GM23338 (cell line): ENCODE measurements at regions not wholly inside any gene's neighbourhood (a gene's known extent, or its start where the extent isn't known, plus 50 kb on each side); places are given as distances from the start of the nearest gene placed in this dataset.

Source experiments
- ATAC-seq: fragments of 200-7000 bp; cut with Tn5 transposase; 3 replicates; pipeline ENCODE4 v1.9.1; 2020
- DNase-seq: peaks from one replicate; pipeline ENCODE4 v3.0.0-alpha.2; 2015; ENCODE audit warnings: low spot score
- H2AFZ ChIP-seq: fragments of 200-600 bp; sonication (generic); 2 replicates; pipeline ENCODE4 v1.8.0; 2016; ENCODE audit warnings: antibody characterized with exemption, mild to moderate bottlenecking, moderate library complexity
- H3F3A ChIP-seq: fragments of 200-600 bp; sonication (generic); replicated peaks from 2 replicates; pipeline ENCODE4 v1.8.0; 2017; ENCODE audit warnings: antibody characterized with exemption, mixed run types, low read depth
- H3K27ac ChIP-seq: fragments of 200-600 bp; sonication (generic); 2 replicates; pipeline ENCODE4 v1.6.1; 2016; ENCODE audit warnings: low read depth
- H3K27me3 ChIP-seq: fragments of 200-600 bp; sonication (generic); 2 replicates; pipeline ENCODE4 v1.8.0; 2016; ENCODE audit warnings: mild to moderate bottlenecking, mixed run types, moderate library complexity; ENCODE audit not compliant: insufficient read depth
- H3K36me3 ChIP-seq: fragments of 200-600 bp; sonication (generic); 2 replicates; pipeline ENCODE4 v1.8.0; 2016; ENCODE audit warnings: mild to moderate bottlenecking; ENCODE audit not compliant: insufficient read depth
- H3K4me1 ChIP-seq: fragments of 200-600 bp; sonication (generic); 2 replicates; pipeline ENCODE4 v1.8.0; 2016; ENCODE audit warnings: mild to moderate bottlenecking, moderate library complexity; ENCODE audit not compliant: insufficient read depth
- H3K4me2 ChIP-seq: fragments of 200-600 bp; sonication (generic); 2 replicates; pipeline ENCODE4 v1.7.1; 2017; ENCODE audit warnings: mixed run types
- H3K4me3 ChIP-seq: fragments of 200-600 bp; sonication (generic); 2 replicates; pipeline ENCODE4 v1.6.1; 2016; ENCODE audit warnings: mixed run types
- H3K79me2 ChIP-seq: fragments of 200-600 bp; sonication (generic); replicated peaks from 2 replicates; pipeline ENCODE4 v1.8.0; 2017; ENCODE audit warnings: mild to moderate bottlenecking; ENCODE audit not compliant: insufficient read depth
- H3K9me2 ChIP-seq: fragments of 200-600 bp; sonication (generic); 2 replicates; pipeline ENCODE4 v1.8.0; 2017; ENCODE audit not compliant: insufficient read depth
- H4K20me1 ChIP-seq: fragments of 200-600 bp; sonication (generic); replicated peaks from 2 replicates; pipeline ENCODE4 v1.8.0; 2017; ENCODE audit warnings: mild to moderate bottlenecking; ENCODE audit not compliant: insufficient read depth
- H3K27ac Mint-ChIP-seq: 2 replicates; pipeline ENCODE4 v1.8.0; 2020; ENCODE audit warnings: inconsistent platforms, mild to moderate bottlenecking, moderate library complexity, mixed read lengths
- H3K27me3 Mint-ChIP-seq: 3 replicates; pipeline ENCODE4 v1.8.0; 2022; ENCODE audit warnings: low read depth, mild to moderate bottlenecking, moderate library complexity, mixed read lengths, inconsistent platforms; ENCODE audit not compliant: insufficient read depth, poor library complexity
- H3K36me3 Mint-ChIP-seq: 3 replicates; pipeline ENCODE4 v1.8.0; 2021; ENCODE audit warnings: low read depth, mild to moderate bottlenecking, inconsistent platforms, moderate library complexity, mixed read lengths
- H3K4me1 Mint-ChIP-seq: 3 replicates; pipeline ENCODE4 v1.8.0; 2020; ENCODE audit warnings: mild to moderate bottlenecking, inconsistent platforms, mixed read lengths
- H3K4me3 Mint-ChIP-seq: 3 replicates; pipeline ENCODE4 v1.8.0; 2021; ENCODE audit warnings: moderate library complexity, mild to moderate bottlenecking, inconsistent platforms, mixed read lengths
- H3K9me3 Mint-ChIP-seq: 3 replicates; pipeline ENCODE4 v1.8.0; 2020; ENCODE audit warnings: moderate library complexity, mild to moderate bottlenecking, inconsistent platforms, mixed read lengths
- CREB1 ChIP-seq: fragments of 250-450 bp; sonication (Bioruptor Pico); IDR thresholded peaks from 2 replicates; pipeline ENCODE4 v1.5.0; 2020; ENCODE audit warnings: low read depth, mild to moderate bottlenecking, moderate library complexity
- EZH2 ChIP-seq: fragments of 200-600 bp; sonication (generic); IDR thresholded peaks from one replicate; pipeline ENCODE4 v1.8.0; 2017; ENCODE audit warnings: antibody characterized with exemption, mild to moderate bottlenecking, low read depth; ENCODE audit not compliant: unreplicated experiment
- EZH2phosphoT487 ChIP-seq: fragments of 200-600 bp; sonication (generic); IDR thresholded peaks from one replicate; pipeline ENCODE4 v1.8.1; 2018; ENCODE audit warnings: antibody characterized with exemption; ENCODE audit not compliant: unreplicated experiment
- JUNB ChIP-seq: IDR thresholded peaks from one replicate; pipeline ENCODE4 v1.6.1; 2016; ENCODE audit warnings: antibody characterized with exemption; ENCODE audit not compliant: unreplicated experiment
- NANOG ChIP-seq: IDR thresholded peaks from 2 replicates; pipeline ENCODE4 v1.6.1; 2016; ENCODE audit warnings: antibody characterized with exemption, borderline replicate concordance
- POLR2AphosphoS5 ChIP-seq: IDR thresholded peaks from 2 replicates; pipeline ENCODE4 v1.6.1; 2016; ENCODE audit warnings: antibody characterized with exemption, low read depth
- STAT1 ChIP-seq: IDR thresholded peaks from one replicate; pipeline ENCODE4 v1.6.1; 2016; ENCODE audit warnings: antibody characterized with exemption; ENCODE audit not compliant: unreplicated experiment
- ZNF114 ChIP-seq: fragments of 250-450 bp; sonication (Bioruptor Pico); IDR thresholded peaks from 2 replicates; pipeline ENCODE4 v1.5.0; 2020; ENCODE audit warnings: mild to moderate bottlenecking, moderate library complexity
- ZNF331 ChIP-seq: fragments of 250-450 bp; sonication (Bioruptor Pico); IDR thresholded peaks from 2 replicates; pipeline ENCODE4 v1.5.0; 2020; ENCODE audit warnings: low read depth, mild to moderate bottlenecking, moderate library complexity
- TF ChIP-seq, protein P1 (sequence below): IDR thresholded peaks from one replicate; pipeline ENCODE4 v1.6.1; 2018; ENCODE audit warnings: antibody characterized with exemption; ENCODE audit not compliant: unreplicated experiment
- TF ChIP-seq, protein P2 (sequence below): IDR thresholded peaks from 2 replicates; pipeline ENCODE4 v1.6.1; 2016; ENCODE audit warnings: antibody characterized with exemption
- TF ChIP-seq, protein P3 (sequence below), 2 experiments: fragments of 200-600 bp in 1 of 2; sonication (generic) in 1 of 2; conservative IDR thresholded peaks; 2 replicates each; pipeline versions ENCODE4 v1.5.1 to v1.6.1; 2016 to 2017; ENCODE audit warnings: antibody characterized with exemption in 2 of 2, low read depth in 2 of 2, mild to moderate bottlenecking in 2 of 2, moderate library complexity in 1 of 2

DNA sequence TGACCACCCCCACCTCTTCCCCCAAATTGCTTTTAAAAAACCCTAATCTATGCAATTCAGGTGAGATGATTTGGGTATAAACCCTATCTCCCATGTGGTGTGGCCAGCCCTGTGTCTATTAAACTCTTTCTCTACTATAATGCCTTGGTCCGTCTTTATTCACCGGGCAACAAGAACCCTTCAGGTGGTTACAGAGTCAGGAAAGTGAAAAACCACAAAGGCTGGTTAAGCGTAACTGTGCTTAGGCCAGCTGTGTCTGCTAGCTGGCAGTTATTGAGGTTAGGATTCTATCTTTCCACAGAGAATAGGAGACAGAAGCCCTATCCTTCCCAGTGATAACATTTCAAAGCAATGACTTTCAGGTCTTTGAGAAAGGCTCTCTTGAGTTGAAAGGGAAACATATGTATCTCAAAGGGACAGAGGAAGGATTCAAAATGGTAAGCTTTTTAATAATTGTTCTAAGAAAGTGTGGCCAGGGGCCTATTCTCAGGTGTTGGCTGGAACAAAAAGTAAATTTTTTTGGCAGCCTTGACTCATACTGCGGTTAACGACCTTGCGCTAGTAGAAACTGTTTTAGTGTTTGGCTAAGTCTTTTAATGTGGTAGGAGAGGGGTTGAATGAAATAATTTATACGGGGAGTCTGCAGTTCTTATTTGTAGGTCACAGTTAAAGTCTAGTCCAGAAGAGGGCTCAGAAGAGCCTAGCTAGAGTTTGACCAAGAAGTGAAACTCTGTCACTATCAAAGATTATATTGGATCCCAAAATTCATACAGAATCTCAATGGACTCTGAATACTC lies 89.0 kb downstream of the NPAP1 start (continued):
- TF ChIP-seq JUNB (no peak), EZH2phosphoT487 (no peak), NANOG (no peak), POLR2AphosphoS5 (no peak), CREB1 (CRISPR knock-in tag) (no peak), ZNF114 (CRISPR knock-in tag) (no peak)
- TF ChIP-seq, protein P1, sequence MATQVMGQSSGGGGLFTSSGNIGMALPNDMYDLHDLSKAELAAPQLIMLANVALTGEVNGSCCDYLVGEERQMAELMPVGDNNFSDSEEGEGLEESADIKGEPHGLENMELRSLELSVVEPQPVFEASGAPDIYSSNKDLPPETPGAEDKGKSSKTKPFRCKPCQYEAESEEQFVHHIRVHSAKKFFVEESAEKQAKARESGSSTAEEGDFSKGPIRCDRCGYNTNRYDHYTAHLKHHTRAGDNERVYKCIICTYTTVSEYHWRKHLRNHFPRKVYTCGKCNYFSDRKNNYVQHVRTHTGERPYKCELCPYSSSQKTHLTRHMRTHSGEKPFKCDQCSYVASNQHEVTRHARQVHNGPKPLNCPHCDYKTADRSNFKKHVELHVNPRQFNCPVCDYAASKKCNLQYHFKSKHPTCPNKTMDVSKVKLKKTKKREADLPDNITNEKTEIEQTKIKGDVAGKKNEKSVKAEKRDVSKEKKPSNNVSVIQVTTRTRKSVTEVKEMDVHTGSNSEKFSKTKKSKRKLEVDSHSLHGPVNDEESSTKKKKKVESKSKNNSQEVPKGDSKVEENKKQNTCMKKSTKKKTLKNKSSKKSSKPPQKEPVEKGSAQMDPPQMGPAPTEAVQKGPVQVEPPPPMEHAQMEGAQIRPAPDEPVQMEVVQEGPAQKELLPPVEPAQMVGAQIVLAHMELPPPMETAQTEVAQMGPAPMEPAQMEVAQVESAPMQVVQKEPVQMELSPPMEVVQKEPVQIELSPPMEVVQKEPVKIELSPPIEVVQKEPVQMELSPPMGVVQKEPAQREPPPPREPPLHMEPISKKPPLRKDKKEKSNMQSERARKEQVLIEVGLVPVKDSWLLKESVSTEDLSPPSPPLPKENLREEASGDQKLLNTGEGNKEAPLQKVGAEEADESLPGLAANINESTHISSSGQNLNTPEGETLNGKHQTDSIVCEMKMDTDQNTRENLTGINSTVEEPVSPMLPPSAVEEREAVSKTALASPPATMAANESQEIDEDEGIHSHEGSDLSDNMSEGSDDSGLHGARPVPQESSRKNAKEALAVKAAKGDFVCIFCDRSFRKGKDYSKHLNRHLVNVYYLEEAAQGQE, result no peak
- TF ChIP-seq, protein P2, sequence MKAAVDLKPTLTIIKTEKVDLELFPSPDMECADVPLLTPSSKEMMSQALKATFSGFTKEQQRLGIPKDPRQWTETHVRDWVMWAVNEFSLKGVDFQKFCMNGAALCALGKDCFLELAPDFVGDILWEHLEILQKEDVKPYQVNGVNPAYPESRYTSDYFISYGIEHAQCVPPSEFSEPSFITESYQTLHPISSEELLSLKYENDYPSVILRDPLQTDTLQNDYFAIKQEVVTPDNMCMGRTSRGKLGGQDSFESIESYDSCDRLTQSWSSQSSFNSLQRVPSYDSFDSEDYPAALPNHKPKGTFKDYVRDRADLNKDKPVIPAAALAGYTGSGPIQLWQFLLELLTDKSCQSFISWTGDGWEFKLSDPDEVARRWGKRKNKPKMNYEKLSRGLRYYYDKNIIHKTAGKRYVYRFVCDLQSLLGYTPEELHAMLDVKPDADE, result no peak

DNA sequence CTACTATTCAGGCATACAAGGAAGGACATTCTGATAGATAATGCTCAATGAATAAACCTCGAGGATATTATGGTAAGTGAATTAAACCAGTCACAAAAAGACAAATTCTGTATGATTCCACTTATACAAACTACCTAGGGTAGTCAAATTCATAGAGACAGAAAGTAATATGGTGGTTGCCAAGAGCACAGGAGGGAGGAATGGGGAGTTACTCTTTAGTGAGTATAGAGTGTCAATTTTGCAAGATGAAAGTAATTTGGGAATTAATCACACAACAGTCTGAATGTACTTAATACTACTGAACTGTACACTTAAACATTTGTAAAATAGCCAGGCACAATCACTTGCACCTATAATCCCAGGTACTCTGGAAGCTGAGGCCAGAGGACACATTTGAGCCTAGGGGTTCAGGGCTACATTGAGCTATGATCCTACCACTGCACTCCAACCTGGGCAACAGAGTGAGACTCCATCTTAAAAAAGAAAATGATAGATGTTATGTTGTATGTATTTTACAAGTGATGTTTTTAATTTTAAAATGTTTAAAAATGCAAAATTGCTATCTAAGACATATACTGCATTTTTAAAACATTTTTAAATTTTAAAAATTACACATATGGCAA lies 91.0 kb downstream of the NPAP1 start:
- Histone ChIP-seq H2AFZ (no peak overlapping the region), H3K36me3 (no peaks in the 10 kb centered on the region), H4K20me1 (no peaks in the 10 kb centered on the region), H3K27me3 (no peaks in the 10 kb centered on the region), H3K79me2 (no peaks in the 10 kb centered on the region), H3F3A (0 out of 2 replicates have a peak, but pooled peaks cover 4% of the 10 kb centered on the region), H3K4me2 (no peak overlapping the region), H3K9me2 (no peaks in the 10 kb centered on the region), H3K27ac (no peak overlapping the region), H3K4me3 (no peak overlapping the region), H3K4me1 (peaks cover 23% of the 10 kb centered on the region)
- Mint-ChIP-seq H3K4me3 (no peak overlapping the region), H3K9me3 (peaks cover 4% of the 10 kb centered on the region; the same call in 1 of the 3 replicates), H3K36me3 (peaks cover 3% of the 10 kb centered on the region; the same call in 1 of the 3 replicates), H3K27me3 (peaks cover 2% of the 10 kb centered on the region), H3K27ac (no peak overlapping the region), H3K4me1 (peaks cover 28% of the 10 kb centered on the region)
- no peak for DNase-seq
- ATAC-seq, result no peak
- no peak for TF ChIP-seq JUNB
- no peak for TF ChIP-seq CREB1 (CRISPR knock-in tag)
- no peak for TF ChIP-seq EZH2
- TF ChIP-seq POLR2AphosphoS5, result no peak
- TF ChIP-seq STAT1, result no peak
- TF ChIP-seq, protein P2, result no peak
- TF ChIP-seq, protein P3, sequence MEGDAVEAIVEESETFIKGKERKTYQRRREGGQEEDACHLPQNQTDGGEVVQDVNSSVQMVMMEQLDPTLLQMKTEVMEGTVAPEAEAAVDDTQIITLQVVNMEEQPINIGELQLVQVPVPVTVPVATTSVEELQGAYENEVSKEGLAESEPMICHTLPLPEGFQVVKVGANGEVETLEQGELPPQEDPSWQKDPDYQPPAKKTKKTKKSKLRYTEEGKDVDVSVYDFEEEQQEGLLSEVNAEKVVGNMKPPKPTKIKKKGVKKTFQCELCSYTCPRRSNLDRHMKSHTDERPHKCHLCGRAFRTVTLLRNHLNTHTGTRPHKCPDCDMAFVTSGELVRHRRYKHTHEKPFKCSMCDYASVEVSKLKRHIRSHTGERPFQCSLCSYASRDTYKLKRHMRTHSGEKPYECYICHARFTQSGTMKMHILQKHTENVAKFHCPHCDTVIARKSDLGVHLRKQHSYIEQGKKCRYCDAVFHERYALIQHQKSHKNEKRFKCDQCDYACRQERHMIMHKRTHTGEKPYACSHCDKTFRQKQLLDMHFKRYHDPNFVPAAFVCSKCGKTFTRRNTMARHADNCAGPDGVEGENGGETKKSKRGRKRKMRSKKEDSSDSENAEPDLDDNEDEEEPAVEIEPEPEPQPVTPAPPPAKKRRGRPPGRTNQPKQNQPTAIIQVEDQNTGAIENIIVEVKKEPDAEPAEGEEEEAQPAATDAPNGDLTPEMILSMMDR (conservative IDR thresholded peaks at IDR 0.05; ENCODE audit: low read depth in 2 of 2), result no peak
- TF ChIP-seq EZH2phosphoT487, result no peak
- no peak for TF ChIP-seq ZNF331 (CRISPR knock-in tag)
- TF ChIP-seq NANOG, result no peak
- TF ChIP-seq, protein P1, result no peak
